Left renal pelvis (tissue), 4 donors: ENCODE measurements at regions not wholly inside any gene's neighbourhood (a gene's known extent, or its start where the extent isn't known, plus 50 kb on each side); places are given as distances from the start of the nearest gene placed in this dataset.
A peak's percentile ranks its signal among the peaks of the same experiment; 100 is the strongest.

Experiments
- DNase-seq, 4 donors: peaks; one replicate each; pipeline ENCODE4 v3.0.0-alpha.2; 2013; ENCODE audit warnings: low read depth in 4 of 4, low spot score in 3 of 4

GRCh38 chr6:170049641-170050561, 241.0 kb downstream of the DLL1 start:
- DNase-seq = peak in 2 of 4 donors; percentile 57 to 61

DNA sequence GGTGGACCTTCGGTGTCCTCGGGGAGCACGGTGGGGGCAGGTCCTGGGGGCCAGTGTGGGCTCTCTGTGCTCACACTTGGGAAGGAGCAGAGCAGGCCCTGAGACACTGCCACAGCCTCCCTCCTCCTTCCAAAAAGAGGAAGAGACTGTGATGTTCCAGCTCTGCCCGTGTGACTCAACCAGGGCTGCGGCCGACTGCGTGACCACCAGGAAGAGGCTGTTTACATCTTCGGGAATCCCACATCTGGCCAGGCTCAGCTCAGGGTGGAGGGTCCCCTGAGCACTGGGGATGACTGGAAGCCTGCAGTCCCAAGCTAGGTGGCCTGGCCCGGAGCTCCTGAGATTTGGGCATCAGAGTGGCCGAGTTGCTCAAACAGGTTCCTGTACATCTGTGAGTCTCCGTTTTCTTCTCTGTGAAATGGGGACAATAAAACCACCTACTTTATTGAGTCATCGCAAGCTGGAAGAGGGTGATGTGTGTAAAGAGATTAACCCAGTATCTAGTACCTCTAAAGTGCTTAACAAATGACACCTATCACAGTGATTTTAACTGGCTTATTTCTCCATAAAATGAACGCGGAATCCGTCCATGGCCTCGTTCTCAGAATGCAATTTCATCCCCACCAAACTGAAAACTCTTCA, 242.1 kb downstream of the DLL1 start:
- DNase-seq = no peak

DNA sequence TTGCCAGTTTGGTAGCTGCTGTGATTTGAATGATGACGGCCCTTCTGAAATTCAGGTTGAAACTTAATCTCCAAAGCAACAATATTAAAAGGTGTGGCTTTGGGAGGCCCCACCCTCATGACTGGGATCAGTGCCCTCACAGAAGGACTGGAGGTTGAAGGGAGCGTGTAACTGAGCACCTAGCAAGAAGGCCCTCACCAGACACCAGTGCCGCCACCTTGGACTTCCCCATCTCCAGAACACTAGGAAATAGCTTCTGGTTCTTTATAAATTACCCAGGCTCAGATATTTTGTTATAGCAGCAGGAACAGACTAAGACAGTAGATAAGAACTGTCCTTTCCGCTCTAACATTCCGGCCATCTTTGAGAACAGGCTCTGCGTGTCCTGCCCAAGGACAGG, 243.1 kb downstream of the DLL1 start:
- DNase-seq = no peak

- no peak for DNase-seq
Measured at GRCh38 chr6:170046791-170047626, 243.9 kb downstream of the DLL1 start.

GRCh38 chr6:170045981-170046667, 244.8 kb downstream of the DLL1 start:
- DNase-seq = no peak

- no peak for DNase-seq
Measured at GRCh38 chr6:170045563-170045960, 245.3 kb downstream of the DLL1 start.

- no peak for DNase-seq
Measured at GRCh38 chr6:170044836-170045562, 245.9 kb downstream of the DLL1 start.

DNA sequence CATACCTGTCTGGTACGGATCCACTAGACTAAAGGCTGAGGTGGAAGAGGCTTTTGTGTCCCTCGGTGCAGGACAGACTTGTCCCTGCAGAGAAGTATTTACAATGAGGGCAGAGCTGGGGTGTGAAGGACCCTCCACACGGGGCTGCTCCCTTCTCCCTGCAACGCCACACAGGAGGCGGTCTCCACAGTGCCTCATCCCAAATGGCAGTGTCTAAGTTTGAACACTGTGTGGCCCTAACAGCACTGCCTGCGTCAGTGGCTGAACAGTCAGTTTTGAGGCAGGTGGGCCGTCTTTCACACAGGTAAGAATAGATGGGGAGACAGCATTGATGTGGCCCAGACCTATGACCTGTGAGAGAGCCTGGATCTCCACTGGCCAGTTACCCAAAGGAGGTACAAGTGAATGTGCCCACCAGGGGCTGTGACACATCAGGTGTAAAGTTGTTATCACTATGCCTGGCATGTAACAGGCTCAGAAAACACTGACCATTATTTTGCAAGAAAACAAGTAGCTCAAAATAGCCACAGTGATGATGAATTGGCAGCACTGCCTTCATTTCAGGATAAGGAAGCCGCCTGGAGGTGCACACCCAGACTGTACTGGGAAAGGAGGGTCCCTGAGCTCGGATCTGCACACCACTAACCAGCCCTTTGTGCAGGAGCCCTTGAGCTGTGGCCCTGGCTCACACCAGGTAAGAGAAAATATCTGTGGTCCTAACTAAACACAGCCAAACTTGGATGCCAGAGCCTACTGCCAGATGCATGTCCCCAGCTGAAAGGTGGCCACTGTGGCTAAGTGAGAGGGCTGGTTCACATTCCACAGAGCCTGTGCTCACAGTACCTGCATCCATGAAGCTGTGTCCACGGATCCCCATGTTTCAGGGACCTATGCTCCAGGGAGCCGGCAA, 246.7 kb downstream of the DLL1 start:
- no peak for DNase-seq

GRCh38 chr6:170043150-170043819, 247.6 kb downstream of the DLL1 start:
- no peak for DNase-seq

- DNase-seq = no peak
Measured at GRCh38 chr6:170042596-170043118, 248.2 kb downstream of the DLL1 start.

DNA sequence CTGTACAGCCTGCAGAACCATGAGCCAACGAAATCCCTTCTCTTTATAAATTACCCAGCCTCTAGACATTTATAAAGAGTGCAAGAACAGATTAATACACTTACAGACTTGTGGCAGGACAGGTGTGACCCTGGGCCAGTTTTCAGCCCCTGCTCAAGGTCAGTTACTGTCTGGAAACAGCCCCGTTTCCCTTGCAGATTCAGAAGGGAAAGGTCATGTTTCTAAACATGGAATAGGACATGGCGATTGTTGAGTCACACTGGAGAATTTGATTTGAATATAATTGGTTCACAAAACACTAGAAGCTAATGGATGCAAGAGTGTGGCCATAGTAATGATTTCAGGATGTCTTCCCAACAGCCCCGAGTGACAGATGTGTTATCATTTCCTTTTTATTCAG, 248.8 kb downstream of the DLL1 start:
- DNase-seq = no peak

DNA sequence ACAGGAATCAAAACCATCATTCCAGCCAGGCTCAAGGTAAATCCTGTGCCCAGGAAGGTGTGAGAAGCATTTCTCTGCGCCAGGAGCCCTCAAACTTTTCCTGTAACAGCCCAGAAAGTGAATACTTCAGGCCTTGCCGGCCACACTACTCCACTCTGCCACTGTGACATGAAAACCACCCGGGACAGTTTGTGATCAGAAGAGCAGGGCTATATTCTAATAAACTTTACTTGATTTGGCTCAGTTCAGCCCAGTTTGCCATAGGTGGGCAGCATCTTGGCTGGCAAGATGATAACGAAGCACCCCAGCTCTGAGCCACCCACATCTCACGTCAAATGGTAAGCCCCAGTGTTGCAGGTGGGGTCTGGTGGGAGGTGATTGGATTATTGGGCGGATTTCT, 249.4 kb downstream of the DLL1 start:
- no peak for DNase-seq

GRCh38 chr6:170040906-170041305, 250.0 kb downstream of the DLL1 start:
- DNase-seq = no peak

GRCh38 chr6:170040115-170040500, 250.8 kb downstream of the DLL1 start:
- DNase-seq = no peak

- DNase-seq = no peak
Measured at GRCh38 chr6:170039156-170040114, 251.4 kb downstream of the DLL1 start.

DNA sequence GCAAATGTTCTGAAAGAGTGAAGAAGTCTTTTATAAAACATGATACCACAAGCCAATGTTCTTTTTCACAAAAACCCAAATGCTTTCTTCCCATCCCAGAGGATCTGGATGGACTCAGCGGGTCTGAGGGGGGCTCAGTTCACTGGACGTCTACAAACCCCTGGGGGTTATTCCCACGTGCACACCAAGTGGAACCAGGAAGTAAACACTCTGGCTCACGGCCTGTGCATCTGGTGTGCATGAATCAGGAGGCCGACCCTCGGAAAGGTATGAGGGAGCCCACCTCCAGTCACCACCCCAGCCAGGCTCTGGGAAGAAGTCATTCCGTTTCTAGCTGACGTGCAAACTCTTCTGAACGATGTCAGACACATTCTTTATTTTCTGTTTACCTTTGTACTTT, 252.2 kb downstream of the DLL1 start:
- DNase-seq = no peak

DNA sequence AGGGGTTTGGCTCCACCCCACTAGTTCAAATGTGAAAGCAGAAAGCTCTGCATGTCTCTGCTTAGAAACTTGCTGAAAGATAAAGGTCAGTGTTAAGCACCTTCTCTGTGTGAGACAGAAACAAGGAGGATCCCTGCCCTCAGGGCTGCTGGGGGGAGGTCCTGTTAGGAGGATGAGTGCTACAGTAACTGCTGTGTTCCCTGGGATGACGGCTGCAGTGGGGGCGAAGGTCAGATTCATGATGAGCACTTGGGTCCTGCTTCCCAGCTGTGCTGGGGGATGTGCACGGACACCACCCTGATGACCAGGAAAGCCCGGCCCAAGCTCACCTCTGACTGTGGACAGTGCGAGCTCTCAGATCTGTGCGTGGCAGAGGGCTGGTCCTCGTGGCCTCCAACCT, 252.6 kb downstream of the DLL1 start:
- no peak for DNase-seq
